ENCODE measurements at regions not wholly inside any gene's neighbourhood (a gene's known extent, or its start where the extent isn't known, plus 50 kb on each side); places are given as distances from the start of the nearest gene placed in this dataset.
"Not testable (repeated sequence)": the region's sequence is repeated elsewhere in the genome, so short reads cannot be mapped to it uniquely, and the experiment has no call there.

GRCh38 chr4:24196785-24197184 is 306.9 kb upstream of the PPARGC1A start:
- no peak for DNase-seq

DNA sequence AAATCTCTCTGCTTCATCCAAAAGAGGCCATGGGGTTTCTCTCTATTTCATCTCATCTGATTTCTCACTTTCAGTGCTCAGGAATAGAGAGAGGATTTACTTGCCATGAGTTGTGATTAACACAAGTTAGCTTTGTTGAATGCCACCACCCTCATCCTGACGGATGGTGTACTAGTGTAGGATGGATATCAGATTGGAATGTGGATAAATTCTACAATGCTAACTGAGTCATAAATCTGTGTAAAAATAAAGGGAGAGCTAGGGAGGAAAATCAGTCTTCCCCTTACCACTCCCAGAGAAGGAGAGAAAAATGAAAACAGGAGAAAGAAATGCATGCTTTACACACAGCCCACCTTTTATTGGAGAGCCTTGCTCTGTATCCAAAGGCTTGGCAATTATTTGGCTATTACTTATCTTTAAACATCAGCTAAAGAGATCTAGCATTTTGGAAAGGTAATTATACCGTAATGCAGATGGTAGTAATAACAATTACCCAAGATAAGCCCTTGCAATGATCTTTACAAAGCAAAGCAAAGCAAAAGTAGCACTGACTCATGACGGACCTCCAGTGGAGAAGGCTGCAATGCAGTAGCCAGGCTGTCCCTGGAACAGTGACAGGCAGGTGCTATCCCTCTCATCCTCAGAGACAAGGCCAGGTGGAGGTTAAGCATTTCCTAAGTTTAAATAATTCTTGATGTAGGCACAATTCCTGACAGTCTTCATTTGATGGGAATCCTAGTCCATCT is 306.3 kb upstream of the PPARGC1A start:
- no peak for DNase-seq

DNA sequence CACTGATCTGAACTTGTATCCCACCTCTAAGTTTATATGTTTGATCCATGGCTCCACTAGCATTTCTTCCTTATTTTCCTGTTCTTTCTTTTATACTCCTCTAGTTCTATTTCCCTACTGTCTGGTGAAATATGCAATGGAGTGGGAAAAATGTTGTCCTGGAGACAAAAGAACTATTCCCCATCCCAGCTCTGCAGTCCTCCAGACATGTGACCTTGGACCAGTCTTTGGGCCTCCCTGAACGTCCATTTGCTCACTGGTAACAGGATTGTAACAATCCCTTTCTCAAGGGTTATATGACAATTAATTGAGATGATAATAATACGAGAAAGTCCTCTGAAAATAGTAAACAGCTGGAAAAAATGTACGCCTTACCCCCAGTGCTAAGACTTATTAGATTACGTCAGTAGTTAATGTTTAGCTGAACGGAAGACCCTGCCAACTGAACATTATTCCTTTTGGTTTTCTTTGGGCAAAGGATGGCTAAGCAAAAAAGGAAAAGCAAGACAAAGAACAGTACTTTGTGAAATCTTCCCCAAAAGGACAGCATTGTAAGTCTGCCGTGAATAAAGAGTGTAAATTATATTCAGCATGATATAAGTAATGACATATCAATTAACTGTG is 302.3 kb upstream of the PPARGC1A start:
- no peak for DNase-seq

DNA sequence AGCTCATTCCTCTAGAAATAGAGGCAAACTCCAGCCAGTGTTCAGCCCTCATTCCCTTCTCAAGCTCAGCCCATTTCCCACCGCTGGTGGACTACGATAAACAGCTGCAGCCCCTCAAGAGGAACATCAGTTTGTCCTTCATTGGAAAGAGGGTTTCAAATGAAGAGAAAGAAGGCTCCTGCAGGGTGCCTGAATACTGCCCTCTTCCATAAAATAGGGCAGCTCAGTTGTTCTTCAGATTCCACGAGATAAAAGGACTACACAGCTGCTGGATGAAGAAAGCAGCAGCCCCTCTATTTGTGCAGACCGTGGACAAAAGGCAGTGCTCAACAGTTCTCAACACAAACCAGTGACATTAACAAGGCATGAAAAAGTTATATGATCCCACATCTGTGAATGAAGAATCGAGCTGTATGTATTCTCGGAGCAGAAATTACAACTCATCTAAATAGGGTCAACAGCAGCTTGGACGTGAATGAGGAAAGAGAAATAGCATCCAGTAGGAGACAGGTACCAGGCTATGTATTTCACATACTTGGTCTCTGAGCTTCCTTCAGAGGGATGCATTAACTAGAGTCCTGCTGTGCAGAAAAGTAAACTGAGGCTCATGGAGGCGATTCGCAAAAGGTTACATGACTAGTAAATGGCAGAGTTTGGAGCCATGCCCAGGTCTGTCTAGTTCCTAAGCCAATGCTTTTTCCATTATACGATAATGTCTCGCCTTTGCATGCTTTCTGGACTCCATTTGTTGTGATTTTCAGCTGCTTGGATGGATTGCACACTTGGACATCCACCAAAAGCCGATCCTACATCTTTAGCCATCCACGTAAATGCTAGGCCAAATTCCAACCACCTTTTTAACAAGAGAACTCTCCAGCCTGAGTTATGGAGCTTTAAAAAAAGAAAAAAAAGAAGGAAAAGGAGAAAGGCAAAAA is 301.2 kb upstream of the PPARGC1A start:
- DNase-seq: no peak

DNA sequence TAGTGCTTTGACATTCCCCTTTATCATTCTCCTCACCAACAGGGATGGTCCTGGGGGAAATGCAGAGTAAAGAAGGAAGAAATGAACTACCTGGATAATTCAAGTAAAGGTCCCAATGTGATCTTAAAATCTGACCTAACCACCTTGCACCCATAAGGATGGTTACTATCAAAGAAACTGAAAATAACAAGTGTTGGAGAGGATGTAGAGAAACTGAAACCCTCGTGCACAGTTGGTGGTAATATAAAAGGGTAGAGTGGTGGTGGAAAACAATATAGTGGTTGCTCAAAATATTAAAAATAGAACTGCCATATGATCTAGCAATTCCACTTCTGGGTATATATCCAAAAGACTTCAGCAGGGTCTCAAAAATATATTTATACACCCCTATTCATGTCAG is 298.6 kb upstream of the PPARGC1A start:
- DNase-seq: no peak

DNA sequence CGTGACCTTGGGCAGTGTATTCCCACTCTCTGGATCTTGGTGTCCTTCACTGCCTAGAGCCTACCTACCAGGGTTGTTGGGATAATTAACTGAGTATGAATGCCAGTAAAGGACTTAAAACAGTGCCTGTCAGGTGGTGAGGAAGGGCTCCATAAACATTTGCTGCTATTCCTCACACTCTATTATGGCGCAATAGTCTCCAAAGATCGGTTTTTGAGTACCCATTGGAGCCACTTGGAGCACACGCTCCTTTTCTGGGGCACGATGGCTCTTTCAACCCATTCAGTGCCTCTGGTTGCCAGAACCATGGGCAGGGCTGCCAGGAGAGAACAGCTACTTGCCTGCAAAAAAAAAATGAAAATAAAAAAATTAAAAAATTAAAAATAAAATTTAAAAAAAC is 296.6 kb upstream of the PPARGC1A start:
- DNase-seq: no peak

DNA sequence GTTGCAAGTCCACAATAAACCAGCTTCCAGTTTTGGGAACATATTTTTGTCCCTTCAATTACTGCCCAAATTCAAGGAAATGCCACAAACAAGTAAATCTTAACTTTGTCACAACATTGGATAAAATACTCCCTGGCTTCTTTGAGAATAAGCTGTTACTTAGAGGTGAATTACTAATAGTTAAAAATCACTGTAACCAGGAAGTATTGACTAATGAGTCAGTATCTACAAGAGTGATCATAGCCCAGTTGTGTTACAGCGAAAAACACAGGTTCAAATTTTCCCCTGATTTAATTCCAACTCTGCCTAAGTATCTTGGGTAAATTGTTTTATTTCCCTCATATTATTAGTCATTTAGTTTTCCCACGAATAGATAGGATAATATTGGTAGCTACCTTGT is 291.2 kb upstream of the PPARGC1A start:
- DNase-seq: no peak

- DNase-seq: no peak
Observed at GRCh38 chr4:24180586-24180985, 290.7 kb upstream of the PPARGC1A start.

- no peak for DNase-seq
Observed at GRCh38 chr4:24179201-24179840, 289.5 kb upstream of the PPARGC1A start.

DNA sequence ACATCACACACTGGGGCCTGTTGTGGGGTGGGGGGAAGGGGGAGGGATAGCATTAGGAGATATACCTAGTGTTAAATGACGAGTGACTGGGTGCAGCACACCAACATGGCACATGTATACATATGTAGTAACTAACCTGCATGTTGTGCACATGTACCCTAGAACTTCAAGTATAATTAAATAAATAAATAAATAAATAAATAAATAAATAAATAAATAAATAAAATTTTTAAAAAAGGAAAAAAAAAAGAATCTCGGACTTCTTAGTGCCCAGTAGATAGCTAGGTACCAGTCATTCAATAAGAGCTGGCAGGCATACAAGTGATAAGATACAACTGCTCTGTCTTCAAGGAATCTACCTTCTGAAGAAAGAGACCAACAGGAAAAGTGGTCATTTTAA is 287.6 kb upstream of the PPARGC1A start:
- not testable (repeated sequence) for DNase-seq

DNA sequence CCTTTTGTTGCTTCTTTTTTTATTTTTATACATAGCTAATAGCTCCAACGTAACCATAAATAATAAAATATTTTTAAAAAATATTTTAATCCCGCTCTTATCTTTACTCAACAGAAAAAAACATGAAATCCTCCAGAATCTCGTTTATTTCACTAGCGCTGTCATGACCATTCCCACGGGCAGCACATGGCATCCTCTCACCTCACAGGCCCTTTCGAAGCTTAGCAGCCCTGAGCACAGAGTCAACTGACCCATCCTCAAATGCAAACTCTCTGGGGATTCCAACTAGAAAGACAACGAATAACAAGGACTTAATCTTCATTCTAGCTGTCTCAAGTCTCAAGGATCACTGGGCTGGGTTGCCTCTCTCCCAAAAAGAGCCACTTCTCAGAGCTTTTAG is 285.9 kb upstream of the PPARGC1A start:
- no peak for DNase-seq

DNA sequence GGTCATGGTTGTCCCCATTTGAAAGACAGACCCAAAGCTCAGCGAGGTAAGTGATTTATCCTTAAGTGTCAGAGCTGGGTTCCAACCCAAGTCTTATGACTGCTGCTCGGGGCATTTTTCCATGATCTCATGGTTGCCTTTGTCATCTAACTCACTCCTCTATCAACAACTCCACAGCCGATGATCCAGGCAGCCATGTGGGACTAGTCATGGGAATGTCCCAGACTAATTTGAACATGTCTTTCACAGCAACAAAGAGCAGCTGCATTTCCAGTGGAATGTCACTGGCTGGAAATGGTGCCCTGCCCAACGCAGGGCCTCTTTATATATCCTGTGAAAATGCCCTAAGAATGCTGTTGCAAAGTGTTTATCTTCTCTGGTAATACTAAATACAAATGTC is 284.8 kb upstream of the PPARGC1A start:
- no peak for DNase-seq

DNA sequence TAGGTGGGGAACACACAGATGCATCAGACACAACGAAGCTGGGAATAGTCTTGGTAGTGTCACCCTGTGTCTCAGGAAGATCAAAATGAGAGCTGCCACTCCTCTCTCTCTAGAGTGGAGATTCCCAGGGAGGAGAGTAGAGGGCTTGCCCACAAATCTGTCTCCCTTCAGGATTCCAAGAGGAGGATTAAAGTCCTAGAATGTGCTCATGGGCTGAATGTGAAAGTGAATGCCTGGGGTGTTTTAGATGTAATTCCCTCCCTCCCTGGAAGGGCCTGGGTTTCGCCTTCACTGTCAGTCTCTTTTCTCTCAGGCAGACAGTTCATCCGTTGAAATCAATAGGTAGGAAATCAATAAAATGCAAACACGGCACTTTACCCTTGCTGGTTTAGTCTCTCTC is 282.6 kb upstream of the PPARGC1A start:
- DNase-seq: no peak

DNA sequence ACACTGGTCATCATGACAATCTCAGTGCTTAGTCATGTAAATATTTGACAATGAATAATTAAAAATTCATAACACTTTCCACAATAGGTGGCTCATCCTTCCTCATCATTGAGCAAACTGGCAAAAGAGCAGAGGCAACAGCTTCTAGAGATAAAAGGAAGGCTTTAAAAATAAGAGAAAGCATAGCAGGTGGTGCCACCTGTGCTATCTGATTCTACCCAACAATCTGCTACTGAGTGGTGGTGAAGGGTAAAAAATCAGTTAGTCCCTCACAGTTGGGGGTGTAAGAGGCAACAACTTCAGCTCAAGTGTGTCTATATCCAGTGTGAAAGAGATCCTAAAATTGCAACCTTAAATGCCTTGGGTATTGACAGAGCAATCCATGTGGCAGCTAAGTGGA is 280.1 kb upstream of the PPARGC1A start:
- DNase-seq: no peak

DNA sequence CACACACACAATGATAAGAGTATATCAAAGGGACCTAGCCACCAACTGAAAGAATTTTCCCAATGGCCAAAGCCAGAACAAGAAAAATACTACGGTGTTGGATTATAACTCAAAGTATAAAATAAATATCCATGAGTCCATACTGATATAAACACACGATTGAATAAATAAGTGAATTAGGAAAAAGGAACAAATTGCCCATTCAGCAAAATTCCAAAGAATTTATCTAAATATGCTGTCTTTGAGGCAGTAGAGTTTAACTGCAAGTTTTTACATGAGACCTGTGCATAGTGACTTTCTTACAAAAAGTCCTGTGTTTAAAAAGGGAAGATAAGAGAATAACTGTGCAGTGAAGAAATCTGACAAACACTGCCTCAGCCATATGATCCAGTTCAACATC is 278.8 kb upstream of the PPARGC1A start:
- no peak for DNase-seq

DNA sequence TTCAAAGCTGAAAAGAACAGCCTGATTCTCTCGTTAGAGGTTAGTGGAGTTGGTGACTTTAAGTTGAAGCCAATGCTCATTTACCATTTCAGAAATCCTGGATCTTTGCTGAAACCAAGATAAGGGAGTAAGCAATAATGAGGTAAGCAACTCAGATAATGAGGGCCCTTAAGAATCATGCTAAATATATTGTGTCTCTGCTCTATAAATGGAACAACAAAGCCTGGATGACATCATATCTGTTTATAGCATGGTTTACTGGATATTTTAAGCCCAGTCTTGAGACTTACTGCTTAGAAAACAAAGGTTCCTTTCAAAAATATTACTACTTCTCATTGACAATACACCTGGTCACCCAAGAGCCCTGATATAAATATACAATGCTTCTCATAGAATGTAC is 276.7 kb upstream of the PPARGC1A start:
- DNase-seq: no peak

GRCh38 chr4:24164797-24165196 is 274.9 kb upstream of the PPARGC1A start:
- DNase-seq: no peak

- DNase-seq: no peak
Observed at GRCh38 chr4:24164054-24164693, 274.3 kb upstream of the PPARGC1A start.

DNA sequence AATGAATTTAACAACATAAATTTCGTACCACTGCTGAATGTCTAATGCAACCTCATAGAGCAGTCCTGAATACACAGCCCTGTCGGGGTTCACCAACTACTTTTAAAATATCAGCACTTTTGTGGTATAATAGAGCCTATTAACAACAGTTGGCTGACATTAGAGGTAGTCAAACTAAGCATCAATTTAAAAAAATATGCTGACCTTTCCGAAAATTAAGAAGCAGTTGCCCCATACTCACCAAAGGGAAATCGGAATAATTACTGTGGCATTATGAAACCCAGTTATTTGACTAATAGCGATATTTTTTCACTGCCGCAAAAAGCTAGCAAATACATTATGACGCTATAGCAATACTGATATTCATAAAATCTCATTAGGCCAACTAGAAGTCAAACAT is 273.5 kb upstream of the PPARGC1A start:
- no peak for DNase-seq

DNA sequence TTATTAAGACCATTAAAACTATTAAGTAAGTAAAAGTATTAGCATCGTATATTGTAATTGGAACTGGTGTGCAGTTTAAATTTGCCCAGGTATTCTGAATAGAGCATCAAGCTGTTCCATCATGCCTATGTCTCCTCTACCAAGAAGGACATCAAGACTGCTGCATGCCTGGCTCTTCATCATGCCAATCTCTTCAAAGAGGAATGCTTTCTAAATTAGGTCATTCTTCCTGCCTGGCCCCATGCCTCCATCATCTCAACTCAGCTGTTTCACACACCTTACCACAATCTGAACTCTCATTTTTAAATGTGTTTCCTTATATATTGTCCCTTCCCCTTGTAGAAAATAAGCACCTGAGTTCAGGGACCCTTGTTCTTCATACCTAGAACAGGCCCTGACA is 270.5 kb upstream of the PPARGC1A start:
- DNase-seq: no peak

DNA sequence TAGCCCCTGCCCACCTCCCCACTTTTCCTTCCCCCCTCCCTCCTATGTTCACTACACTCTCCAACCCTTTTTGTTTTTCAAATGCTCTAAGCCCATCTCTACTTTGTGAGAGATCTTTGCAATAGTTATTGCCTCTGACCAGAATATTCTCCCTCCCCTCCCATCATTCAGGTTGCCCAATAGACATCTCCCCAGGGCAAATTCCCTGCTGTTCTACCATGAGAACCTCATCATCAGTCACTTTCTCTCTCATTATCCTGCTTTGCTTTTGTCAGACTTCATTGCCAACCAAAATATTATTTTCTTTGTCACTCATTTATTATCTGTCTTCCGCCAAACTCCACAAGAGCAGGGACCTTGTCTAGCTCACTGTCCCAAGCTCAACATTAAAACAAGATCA is 268.2 kb upstream of the PPARGC1A start:
- no peak for DNase-seq

DNA sequence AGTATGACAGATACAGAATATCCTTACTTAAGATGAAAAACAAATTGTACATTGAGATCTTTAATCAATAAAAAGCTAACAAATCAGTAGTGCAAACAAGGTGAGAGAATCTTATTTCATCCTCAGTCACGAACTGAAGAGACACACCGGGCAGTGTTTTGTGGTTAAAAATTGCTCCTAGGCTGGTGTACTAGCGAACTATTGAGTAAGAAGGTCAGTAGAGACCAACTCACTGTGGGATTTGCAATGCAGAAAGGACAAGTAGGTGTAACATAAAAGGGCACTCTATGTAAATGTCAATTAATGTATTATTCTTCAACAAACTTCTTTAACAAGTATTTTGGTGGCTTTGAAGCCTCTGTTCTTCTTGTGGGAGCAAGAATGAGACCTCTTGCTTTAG is 260.2 kb upstream of the PPARGC1A start:
- no peak for DNase-seq

DNA sequence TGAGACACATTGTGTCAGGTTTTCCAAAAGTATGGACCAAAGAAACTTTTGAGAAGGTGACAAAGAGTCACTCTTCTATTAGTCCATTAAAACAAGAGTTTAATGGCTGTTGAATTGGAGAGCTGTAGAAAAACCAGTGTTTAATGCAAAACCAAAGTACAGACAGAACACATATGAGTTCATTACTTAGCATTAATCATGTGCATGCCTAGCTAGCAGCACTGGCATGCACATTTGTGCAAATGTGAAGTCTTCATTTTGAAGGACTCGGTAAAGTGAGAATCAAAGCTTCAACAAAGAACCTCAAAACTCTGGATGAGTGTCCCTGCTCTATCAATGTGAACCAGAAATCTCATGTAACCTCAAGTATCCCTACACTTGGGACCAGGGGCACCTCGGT is 256.3 kb upstream of the PPARGC1A start:
- DNase-seq: no peak
